ENCODE measurements at regions not wholly inside any gene's neighbourhood (a gene's known extent, or its start where the extent isn't known, plus 50 kb on each side); places are given as distances from the start of the nearest gene placed in this dataset.

- no peak overlapping the region for H3K4me3 ChIP-seq
- no peaks in the 10 kb centered on the region for H3K36me3 ChIP-seq
- H3K27me3 ChIP-seq, result no peaks in the 10 kb centered on the region
- DNase-seq, result no peak
- no peaks in the 10 kb centered on the region for H3K9me3 ChIP-seq
- intact Hi-C loops (cut with DNase I; ENCODE audit: low total_unique reads) (no loop called here), in situ Hi-C loops (cut with MboI; ENCODE audit: low pct_ligation_motif_present in 1 of 4, low pct_unique_long_range_greater_than_20kb in 1 of 4, low sequenced_read_pairs in 3 of 4) (no loop called here)
- WGBS, 2 donors (ENCODE audit: low coverage in 1 of 2), result 92 to 100% methylated on average over 3 to 6 of the region's 6 CpGs
- TF ChIP-seq CTCF (IDR thresholded peaks at IDR 0.05), result no peak
- no peak for TF ChIP-seq EP300 (IDR thresholded peaks at IDR 0.05; ENCODE audit: low read depth)
- TF ChIP-seq POLR2AphosphoS5 (IDR thresholded peaks at IDR 0.05), result no peak
- TF ChIP-seq POLR2A (IDR thresholded peaks at IDR 0.05), result no peak
- no peaks in the 10 kb centered on the region for H3K4me1 ChIP-seq
- no peak overlapping the region for H3K27ac ChIP-seq
Observed at GRCh38 chr1:56394298-56394697, 185.1 kb downstream of the PLPP3 start.

GRCh38 chr1:56390934-56391731 is 188.2 kb downstream of the PLPP3 start:
- DNase-seq, result no peak
- Histone ChIP-seq H3K27me3 (no peaks in the 10 kb centered on the region), H3K36me3 (no peaks in the 10 kb centered on the region), H3K4me3 (no peak overlapping the region), H3K9me3 (no peaks in the 10 kb centered on the region), H3K4me1 (no peaks in the 10 kb centered on the region), H3K27ac (no peak overlapping the region)
- in situ Hi-C loops (cut with MboI; ENCODE audit: low pct_ligation_motif_present in 1 of 4, low pct_unique_long_range_greater_than_20kb in 1 of 4, low sequenced_read_pairs in 3 of 4), result no loop called here
- intact Hi-C loops (cut with DNase I; ENCODE audit: low total_unique reads), result no loop called here
- WGBS, 2 donors (ENCODE audit: low coverage in 1 of 2), result 82 to 88% methylated on average over 16 of the region's 16 CpGs
- TF ChIP-seq POLR2A (IDR thresholded peaks at IDR 0.05) (no peak), POLR2AphosphoS5 (IDR thresholded peaks at IDR 0.05) (no peak), CTCF (IDR thresholded peaks at IDR 0.05) (no peak), EP300 (IDR thresholded peaks at IDR 0.05; ENCODE audit: low read depth) (no peak)

- intact Hi-C loops (cut with DNase I; ENCODE audit: low total_unique reads) (no loop called here), in situ Hi-C loops (cut with MboI; ENCODE audit: low pct_ligation_motif_present in 1 of 4, low pct_unique_long_range_greater_than_20kb in 1 of 4, low sequenced_read_pairs in 3 of 4) (no loop called here)
- H3K4me3 ChIP-seq, result no peak overlapping the region
- H3K27me3 ChIP-seq, result no peaks in the 10 kb centered on the region
- WGBS, 2 donors (ENCODE audit: low coverage in 1 of 2), result 59 to 72% methylated on average over 3 of the region's 3 CpGs
- TF ChIP-seq CTCF (IDR thresholded peaks at IDR 0.05) (no peak), EP300 (IDR thresholded peaks at IDR 0.05; ENCODE audit: low read depth) (no peak), POLR2A (IDR thresholded peaks at IDR 0.05) (no peak), POLR2AphosphoS5 (IDR thresholded peaks at IDR 0.05) (no peak)
- no peak for DNase-seq
- no peak overlapping the region for H3K27ac ChIP-seq
- H3K9me3 ChIP-seq, result no peaks in the 10 kb centered on the region
- H3K36me3 ChIP-seq, result no peaks in the 10 kb centered on the region
- no peaks in the 10 kb centered on the region for H3K4me1 ChIP-seq
Observed at GRCh38 chr1:56390232-56390867, 189.0 kb downstream of the PLPP3 start.

- H3K27ac ChIP-seq, result no peak overlapping the region
- in situ Hi-C loops (cut with MboI; ENCODE audit: low pct_ligation_motif_present in 1 of 4, low pct_unique_long_range_greater_than_20kb in 1 of 4, low sequenced_read_pairs in 3 of 4), result no loop called here
- DNase-seq, result no peak
Observed at GRCh38 chr1:56389813-56390212, 189.6 kb downstream of the PLPP3 start.

More at GRCh38 chr1:56389813-56390212, 189.6 kb downstream of the PLPP3 start:
- Histone ChIP-seq H3K27me3 (no peaks in the 10 kb centered on the region), H3K36me3 (no peaks in the 10 kb centered on the region), H3K4me1 (no peaks in the 10 kb centered on the region), H3K4me3 (no peak overlapping the region), H3K9me3 (no peaks in the 10 kb centered on the region)
- WGBS, 2 donors (ENCODE audit: low coverage in 1 of 2), result 82 to 100% methylated on average over 1 to 2 of the region's 2 CpGs
- TF ChIP-seq CTCF (IDR thresholded peaks at IDR 0.05) (no peak), EP300 (IDR thresholded peaks at IDR 0.05; ENCODE audit: low read depth) (no peak), POLR2AphosphoS5 (IDR thresholded peaks at IDR 0.05) (no peak), POLR2A (IDR thresholded peaks at IDR 0.05) (no peak)
- intact Hi-C loops (cut with DNase I; ENCODE audit: low total_unique reads), result no loop called here
